GM21515 (cell line): ENCODE measurements at regions not wholly inside any gene's neighbourhood (a gene's known extent, or its start where the extent isn't known, plus 50 kb on each side); places are given as distances from the start of the nearest gene placed in this dataset.

Experiments
- ATAC-seq: cut with Tn5 transposase; IDR thresholded peaks from one replicate; pipeline ENCODE4 v1.9.1; 2021; ENCODE audit not compliant: unreplicated experiment

DNA sequence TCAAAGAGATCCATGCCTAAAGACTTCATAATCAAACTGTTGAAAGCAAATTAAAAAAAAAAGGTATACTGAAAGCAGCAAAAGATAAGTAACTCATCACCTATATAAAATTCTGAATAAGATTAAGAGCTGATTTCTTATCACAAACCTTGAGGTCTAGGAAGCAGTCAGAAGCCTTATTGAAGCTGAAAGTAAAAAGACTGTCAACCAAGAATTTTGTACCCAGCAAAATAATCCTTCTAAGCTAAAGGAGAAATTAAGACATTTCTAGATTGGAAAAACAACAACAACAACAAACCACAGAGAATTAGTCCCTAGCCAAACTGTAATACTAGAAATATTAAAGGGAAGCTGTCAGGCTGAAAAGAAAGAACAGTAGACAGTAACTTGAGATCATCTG is 622.9 kb downstream of the PCDH7 start:
- ATAC-seq: no peak

DNA sequence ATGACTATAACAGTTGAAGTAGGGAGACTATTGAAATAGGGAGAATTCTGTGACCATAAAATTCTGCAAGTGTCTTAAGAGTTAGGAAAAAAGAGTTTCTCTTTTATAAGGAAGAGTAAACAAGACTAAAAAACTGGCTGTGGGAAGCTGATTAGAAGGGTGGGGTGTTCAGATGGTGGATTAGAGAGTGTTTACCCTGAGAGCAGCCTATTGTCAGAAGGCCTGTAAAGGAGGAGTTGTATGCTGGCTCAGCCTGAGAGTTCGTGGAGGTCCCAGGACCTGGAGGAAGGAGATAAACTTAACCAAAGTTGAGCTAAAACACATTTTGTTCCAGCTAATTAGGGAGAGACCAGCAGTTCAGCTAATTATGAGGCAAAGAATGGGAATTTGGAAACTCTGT is 629.7 kb downstream of the PCDH7 start:
- ATAC-seq: no peak

GRCh38 chr4:31351695-31352094 is 631.5 kb downstream of the PCDH7 start:
- no peak for ATAC-seq

- ATAC-seq: no peak
Measured at GRCh38 chr4:31356839-31357238, 636.7 kb downstream of the PCDH7 start.

DNA sequence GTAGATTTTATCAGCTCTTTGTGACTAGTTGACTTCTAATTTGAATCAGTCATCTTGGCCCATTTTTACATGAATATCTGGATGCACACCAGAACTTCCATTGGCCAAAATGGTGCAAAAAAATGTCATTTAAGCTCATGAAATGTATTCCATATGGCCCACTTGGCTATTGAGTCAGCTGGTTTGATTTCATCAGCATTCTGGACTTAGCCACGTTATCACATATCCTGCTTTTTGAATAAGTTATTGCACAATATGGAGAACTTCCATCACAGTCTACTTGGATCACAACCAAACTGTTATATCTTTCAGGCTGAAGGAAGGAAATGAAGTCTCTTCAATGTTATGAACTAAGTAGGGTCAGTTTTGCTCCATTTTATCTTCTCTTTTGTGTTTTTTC is 640.6 kb downstream of the PCDH7 start:
- ATAC-seq: no peak

GRCh38 chr4:31362756-31363155 is 642.6 kb downstream of the PCDH7 start:
- ATAC-seq: no peak

DNA sequence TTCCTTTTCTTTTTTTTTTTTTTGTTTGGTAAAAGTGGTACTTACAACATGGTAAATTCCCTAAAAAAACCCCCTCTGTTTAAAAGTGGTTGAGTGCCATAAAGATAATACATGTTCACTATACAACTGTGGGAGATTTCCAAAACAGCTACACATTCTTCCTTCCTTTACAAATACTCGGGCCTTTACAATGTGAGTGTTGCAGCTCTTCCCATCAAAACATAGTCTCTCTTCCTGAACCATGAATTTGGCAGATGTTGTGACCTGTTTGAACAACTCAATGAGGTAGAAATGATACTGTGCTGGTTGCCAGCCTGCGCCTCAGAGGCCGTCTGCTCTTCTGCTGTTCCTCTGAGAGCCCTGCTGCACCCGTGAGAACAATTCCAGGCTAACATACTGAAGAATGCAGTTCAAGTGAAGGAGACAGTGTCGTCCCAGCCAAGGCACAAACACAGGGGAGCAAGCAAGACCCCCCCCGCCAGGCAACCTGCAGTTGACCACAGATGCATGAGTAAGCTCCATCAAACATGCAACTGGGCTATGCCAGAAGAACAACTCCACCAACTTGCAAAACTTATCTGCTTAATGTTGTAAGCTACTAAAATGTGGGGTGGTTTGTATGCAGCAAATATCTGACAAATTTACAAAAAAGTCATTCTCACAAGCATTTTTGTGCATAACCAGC is 645.0 kb downstream of the PCDH7 start:
- no peak for ATAC-seq

- no peak for ATAC-seq
Measured at GRCh38 chr4:31366041-31366440, 645.9 kb downstream of the PCDH7 start.

DNA sequence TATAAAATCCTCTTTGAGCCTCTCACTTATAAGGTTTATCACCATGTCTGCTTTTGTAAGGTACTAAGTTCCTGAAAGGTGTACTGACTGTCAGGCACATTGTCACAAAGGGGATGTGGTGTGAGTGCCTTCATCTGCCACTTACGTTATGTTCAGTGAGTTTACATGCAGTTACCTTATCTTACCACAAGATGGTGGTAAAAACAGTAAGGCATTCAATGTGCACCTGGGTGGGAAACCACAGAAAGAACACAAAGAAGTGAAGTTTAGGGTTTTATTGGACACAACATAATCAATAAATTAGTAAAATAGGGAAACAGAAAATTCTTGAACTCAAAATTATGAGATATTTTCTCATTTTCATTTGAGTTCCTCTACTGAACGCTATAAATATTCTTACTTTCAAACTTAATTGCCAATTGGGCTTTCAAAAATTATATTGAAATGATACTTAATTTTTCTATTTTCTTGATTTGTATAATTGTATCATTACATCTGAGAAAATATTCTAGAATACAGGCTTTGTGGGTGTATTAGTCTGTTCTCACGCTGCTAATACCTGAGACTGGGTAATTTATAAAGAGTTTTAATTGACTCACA is 650.8 kb downstream of the PCDH7 start:
- peak; percentile 93 for ATAC-seq

- no peak for ATAC-seq
Measured at GRCh38 chr4:31374256-31374960, 654.2 kb downstream of the PCDH7 start.

DNA sequence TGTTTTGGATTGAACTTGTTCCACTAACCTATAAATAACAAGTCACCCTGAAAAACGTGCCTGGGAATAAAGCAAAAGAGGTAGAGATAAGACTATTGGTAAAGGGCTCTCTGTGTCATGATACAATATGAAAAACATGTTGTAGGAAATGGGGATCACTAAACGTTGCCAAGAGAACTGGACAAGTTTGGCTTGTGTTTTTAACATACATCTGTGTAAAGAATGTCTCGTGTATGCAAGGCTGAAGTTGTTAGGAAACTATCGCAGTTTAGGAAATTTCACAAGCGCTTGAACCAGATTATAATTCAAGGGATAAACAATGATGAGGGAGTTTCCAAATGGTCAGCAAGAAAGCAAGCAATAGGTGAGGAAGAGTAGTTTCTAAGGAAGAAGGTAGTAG is 655.8 kb downstream of the PCDH7 start:
- no peak for ATAC-seq

- ATAC-seq: no peak
Measured at GRCh38 chr4:31379364-31379763, 659.2 kb downstream of the PCDH7 start.

DNA sequence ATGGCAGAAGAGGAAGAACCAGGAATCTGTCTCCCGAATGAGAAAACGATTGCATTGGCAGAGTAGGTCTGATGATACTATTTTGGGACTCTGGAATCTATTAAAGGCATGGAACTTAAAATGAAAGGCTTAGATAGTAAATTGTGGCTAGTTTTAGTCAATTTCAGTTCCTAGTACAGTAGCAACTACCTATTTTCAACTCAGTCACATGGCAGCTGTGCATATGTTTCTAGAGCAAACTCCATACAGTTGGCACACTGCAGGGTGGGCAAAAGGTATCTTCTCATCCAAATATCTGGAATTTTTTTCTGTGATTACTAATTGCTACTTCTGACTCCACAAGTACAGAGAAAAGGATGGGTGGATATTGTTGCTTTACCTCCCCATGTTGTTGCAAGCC is 663.6 kb downstream of the PCDH7 start:
- ATAC-seq: no peak

DNA sequence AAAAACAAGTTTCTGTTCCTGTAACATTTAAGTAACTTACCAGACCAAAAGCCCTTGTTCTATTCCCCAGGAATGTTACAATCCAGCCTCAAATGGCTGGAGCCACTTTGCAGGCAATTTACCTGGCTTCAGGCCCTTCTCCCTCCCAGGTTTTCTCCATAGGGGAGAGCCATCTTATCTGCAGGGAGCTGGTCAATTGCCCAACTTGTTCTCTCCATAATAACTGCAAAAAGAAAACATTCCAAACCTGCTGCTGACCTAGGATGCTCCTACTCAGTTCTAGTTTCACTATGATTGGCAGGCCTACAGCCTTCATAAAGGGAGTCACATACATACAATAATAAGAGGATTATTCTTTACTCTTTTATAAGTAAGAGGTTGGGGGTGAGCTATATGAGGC is 670.7 kb downstream of the PCDH7 start:
- ATAC-seq: no peak

GRCh38 chr4:31391976-31392375 is 671.8 kb downstream of the PCDH7 start:
- no peak for ATAC-seq

DNA sequence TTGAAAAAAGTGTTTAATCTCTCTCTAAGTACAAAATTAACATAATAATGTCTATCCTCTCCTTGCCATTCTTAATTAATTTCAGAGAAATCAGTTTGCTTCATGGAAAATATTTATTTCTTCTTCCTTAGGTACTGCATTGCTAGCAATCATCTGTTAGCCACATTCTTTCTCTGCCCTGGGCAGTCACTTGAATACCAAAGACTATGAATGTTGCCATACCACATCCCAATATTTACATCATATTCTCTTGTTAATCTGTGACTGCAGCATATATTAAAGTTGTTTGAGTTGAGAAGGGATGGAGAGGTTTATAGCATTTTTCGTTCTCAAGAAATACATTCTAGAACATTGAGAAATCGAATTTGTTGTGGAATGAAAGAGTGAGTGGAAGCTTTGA is 672.8 kb downstream of the PCDH7 start:
- no peak for ATAC-seq

DNA sequence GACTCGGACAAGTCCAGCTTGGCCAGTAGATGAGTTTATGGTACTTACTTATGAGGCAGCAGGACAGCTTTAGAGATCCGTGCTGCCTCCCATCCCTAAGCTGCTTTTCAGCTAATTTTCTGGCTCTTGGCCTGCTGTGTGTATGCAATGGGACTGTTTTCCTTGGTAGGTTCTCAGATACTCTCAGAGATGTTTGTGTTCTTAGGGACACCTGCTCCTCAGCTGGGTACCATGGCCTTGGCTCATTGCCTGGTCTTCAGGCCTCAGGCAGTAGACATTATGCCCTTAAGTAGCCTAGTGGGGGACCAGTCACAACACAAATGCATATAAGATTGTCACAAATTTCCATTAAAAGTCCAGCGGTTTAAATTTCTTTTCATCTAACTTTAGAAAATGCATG is 688.0 kb downstream of the PCDH7 start:
- no peak for ATAC-seq

DNA sequence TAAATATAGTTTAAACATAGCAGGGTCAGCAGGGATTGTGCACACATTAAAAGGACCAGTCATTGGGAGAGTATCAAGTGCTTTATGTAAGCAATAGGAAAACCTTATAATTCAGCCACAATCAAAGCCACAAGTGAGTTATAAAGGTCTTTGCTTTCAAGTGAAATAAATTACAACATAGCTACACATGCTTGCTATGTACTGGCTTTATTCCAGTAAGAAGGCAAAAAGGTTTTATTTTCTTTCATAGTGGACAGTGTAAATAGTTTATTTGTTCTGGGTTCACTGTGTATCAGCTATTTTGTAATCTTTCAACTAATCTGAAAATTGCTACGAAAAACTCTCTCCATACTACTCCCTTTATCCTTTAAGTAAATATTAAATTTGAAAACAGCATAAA is 691.4 kb downstream of the PCDH7 start:
- no peak for ATAC-seq

DNA sequence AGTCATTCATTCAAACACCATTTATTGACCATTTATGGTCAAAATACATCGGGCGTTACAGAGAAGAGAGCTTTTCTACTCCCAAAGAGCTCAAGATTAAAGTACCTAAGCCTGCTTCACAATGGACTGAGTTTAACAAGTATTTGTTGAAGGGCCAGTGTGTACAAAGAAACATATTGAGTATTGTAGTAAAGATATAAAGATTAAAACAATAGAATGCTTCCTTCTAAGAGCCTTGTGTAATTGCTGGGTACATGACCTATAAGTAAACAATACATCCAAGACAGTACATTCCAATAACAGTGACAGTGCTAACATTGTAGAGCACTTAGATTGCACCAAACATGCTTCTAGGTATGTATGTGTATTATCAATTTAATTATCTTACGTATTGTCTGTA is 695.5 kb downstream of the PCDH7 start:
- ATAC-seq: no peak

- no peak for ATAC-seq
Measured at GRCh38 chr4:31416498-31416897, 696.3 kb downstream of the PCDH7 start.

DNA sequence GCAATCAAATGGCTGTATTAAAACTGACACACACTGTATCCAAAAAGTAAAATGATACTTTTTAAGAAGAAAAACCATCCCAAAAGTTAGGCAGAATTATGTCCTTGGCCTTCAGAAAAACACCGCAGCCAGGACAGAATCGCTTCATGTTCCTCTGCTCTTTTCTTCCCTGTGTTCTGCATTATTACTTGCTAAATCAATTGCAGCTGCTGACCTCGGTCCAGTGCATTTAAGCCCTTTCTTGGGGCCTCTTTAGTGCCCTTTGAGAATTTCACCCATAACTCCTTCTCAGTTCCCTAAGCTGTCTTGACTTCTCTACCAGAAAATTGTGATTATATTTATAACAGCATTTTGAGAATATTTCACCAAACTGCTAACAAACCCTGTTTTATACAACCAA is 696.9 kb downstream of the PCDH7 start:
- ATAC-seq: no peak

DNA sequence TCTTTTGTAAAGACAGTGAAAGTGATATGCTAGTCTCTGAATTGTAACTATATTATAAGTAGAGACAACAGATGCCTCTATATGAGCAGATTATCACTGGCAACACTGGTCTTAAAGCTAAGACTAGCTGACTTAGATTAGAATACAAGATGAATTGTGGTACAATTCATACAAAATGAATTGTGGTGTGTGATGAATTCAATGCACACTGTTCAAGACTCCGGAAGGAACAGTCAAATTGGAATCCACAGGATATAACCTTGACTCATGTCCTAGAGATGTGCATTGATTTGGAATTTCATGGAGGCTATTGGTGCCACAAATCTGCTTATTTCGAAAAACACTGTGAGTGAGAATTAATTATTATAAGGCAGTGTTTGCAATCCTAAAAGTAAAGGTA is 701.8 kb downstream of the PCDH7 start:
- ATAC-seq: no peak

DNA sequence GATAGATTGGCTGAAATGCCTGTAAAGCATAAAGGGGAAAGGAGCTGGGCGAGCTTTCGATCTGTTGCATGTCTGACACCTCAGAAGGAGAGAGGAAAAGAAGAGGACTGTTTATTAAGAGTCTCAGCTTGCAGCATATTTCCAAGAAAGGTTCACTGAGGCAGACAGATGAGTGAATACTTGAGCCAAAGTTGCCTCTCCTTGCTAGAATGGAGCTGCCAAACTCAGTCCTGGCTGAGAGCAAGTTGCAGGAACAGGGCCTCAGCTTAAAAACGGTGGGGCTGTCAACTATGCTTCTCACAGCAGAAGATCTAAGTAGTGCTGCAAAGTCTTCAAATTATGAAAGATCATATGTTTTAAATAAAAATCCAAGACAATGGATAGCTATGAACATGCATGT is 707.5 kb downstream of the PCDH7 start:
- ATAC-seq: no peak
